ENCODE measurements at regions not wholly inside any gene's neighbourhood (a gene's known extent, or its start where the extent isn't known, plus 50 kb on each side); places are given as distances from the start of the nearest gene placed in this dataset.

DNA sequence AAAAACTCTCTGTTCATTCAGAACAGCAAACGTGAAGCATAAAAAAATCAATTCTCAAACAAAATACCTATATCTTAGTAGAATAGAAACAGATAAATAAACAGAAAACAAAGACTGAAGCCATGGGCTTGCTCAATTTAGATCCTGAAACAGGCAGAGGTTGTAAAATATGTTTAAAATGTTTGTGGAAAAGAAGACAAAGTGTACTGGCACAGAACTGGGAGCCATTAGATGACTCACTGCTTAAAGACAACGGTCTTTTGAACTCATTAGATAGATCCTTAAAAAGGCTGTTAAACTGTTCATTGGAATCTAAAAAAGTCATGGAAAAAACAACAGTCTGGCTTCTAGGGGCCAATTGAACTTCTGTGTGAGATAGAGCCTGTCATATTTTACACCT lies 247.0 kb upstream of the NDST4 start:
- DNase-seq (no peak), ATAC-seq (ENCODE audit: poor library complexity) (no peak)
- no peak overlapping the region for H3K27ac ChIP-seq (ENCODE audit: low read depth in 1 of 2, low read length in 2 of 2)
- ChIA-PET CTCF (no interaction called here), POLR2A (no interaction called here)
- Mint-ChIP-seq H3K4me3 (no peak overlapping the region), H3K4me1 (ENCODE audit: low read depth) (no peaks in the 10 kb centered on the region), H3K27me3 (no peaks in the 10 kb centered on the region), H3K36me3 (ENCODE audit: low read depth) (no peaks in the 10 kb centered on the region), H3K27ac (no peak overlapping the region), H3K9me3 (peaks cover 6% of the 10 kb centered on the region)
- H3K4me3 ChIP-seq (ENCODE audit: low read length) = no peak overlapping the region
- H3K27me3 ChIP-seq (ENCODE audit: control insufficient read depth in 1 of 2, insufficient read depth in 2 of 2, low read length in 2 of 2) = no peaks in the 10 kb centered on the region
- H3K4me1 ChIP-seq (ENCODE audit: insufficient read depth, low read length) = no peaks in the 10 kb centered on the region
- TF ChIP-seq, protein P1, sequence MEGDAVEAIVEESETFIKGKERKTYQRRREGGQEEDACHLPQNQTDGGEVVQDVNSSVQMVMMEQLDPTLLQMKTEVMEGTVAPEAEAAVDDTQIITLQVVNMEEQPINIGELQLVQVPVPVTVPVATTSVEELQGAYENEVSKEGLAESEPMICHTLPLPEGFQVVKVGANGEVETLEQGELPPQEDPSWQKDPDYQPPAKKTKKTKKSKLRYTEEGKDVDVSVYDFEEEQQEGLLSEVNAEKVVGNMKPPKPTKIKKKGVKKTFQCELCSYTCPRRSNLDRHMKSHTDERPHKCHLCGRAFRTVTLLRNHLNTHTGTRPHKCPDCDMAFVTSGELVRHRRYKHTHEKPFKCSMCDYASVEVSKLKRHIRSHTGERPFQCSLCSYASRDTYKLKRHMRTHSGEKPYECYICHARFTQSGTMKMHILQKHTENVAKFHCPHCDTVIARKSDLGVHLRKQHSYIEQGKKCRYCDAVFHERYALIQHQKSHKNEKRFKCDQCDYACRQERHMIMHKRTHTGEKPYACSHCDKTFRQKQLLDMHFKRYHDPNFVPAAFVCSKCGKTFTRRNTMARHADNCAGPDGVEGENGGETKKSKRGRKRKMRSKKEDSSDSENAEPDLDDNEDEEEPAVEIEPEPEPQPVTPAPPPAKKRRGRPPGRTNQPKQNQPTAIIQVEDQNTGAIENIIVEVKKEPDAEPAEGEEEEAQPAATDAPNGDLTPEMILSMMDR (IDR thresholded peaks at IDR 0.05) = no peak
- H3K9me3 ChIP-seq (ENCODE audit: control insufficient read depth in 1 of 2, insufficient read depth in 1 of 2, low read length in 2 of 2) = peaks cover 0 to 7% of the 10 kb centered on the region in 2 experiments
- intact Hi-C loops (cut with DNase I, micrococcal nuclease) = no loop called here
- H3K36me3 ChIP-seq (ENCODE audit: insufficient read depth, low read length) = no peaks in the 10 kb centered on the region

DNA sequence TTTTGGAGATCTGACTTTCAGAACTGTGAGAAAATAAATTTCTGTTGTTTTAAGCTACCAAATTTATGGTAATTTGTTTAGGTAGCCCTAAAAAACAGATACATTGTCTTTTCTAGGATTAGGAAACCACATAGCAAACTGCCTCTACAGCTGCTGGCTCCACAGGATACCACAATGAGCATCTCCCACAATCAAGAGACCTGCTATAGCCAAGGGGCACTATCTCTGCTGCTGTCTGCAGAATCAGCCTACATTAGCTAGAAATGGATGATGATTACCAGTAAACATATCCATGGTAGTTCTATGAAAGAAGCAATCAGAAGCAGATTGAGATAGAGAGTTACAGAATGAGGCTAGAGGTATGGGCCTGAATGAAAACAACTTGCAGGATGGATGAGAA lies 244.4 kb upstream of the NDST4 start:
- no peaks in the 10 kb centered on the region for H3K36me3 Mint-ChIP-seq (ENCODE audit: low read depth)
- ATAC-seq (ENCODE audit: poor library complexity) = no peak
- H3K4me1 Mint-ChIP-seq (ENCODE audit: low read depth) = no peaks in the 10 kb centered on the region

DNA sequence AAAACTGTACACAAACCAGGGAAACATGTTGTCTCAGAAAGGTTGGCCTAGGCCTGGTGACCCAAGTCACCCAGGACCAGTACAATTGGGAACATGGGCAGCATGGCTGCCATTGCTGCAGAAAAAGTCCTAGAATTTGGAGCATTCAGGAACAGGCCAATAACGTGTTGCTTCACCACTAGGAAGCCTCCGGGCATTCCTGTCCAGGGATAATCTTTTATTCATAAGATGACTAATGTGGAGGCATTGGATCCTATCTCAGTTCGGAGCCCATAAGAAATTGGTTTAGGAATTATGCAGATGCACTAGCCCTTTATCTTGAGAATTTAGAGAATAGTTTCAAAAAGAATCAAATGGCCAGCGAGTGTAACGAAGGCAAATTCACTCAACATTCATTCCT lies 242.8 kb upstream of the NDST4 start:
- H3K9me3 Mint-ChIP-seq = peaks cover 17% of the 10 kb centered on the region
- H3K4me1 ChIP-seq (ENCODE audit: insufficient read depth, low read length) = no peaks in the 10 kb centered on the region
- intact Hi-C loops (cut with DNase I, micrococcal nuclease) = no loop called here

More for the DNA sequence above, 244.4 kb upstream of the NDST4 start:
- no peak overlapping the region for H3K27ac Mint-ChIP-seq
- intact Hi-C loops (cut with DNase I, micrococcal nuclease) = no loop called here
- no peak for DNase-seq
- Histone ChIP-seq H3K4me3 (ENCODE audit: low read length) (no peak overlapping the region), H3K27me3 (ENCODE audit: control insufficient read depth in 1 of 2, insufficient read depth in 2 of 2, low read length in 2 of 2) (no peaks in the 10 kb centered on the region), H3K36me3 (ENCODE audit: insufficient read depth, low read length) (no peaks in the 10 kb centered on the region), H3K27ac (ENCODE audit: low read depth in 1 of 2, low read length in 2 of 2) (no peak overlapping the region), H3K9me3 (ENCODE audit: control insufficient read depth in 1 of 2, insufficient read depth in 1 of 2, low read length in 2 of 2) (peaks cover 7 to 9% of the 10 kb centered on the region in 2 experiments), H3K4me1 (ENCODE audit: insufficient read depth, low read length) (no peaks in the 10 kb centered on the region)
- ChIA-PET CTCF (no interaction called here), POLR2A (no interaction called here)
- peaks cover 11% of the 10 kb centered on the region for H3K9me3 Mint-ChIP-seq
- H3K27me3 Mint-ChIP-seq = no peaks in the 10 kb centered on the region
- TF ChIP-seq, protein P1 (IDR thresholded peaks at IDR 0.05) = no peak
- no peak overlapping the region for H3K4me3 Mint-ChIP-seq

More for the DNA sequence above, 242.8 kb upstream of the NDST4 start:
- ChIA-PET CTCF (no interaction called here), POLR2A (no interaction called here)
- TF ChIP-seq, protein P1 (IDR thresholded peaks at IDR 0.05) = no peak
- DNase-seq = no peak
- Mint-ChIP-seq H3K4me1 (ENCODE audit: low read depth) (no peaks in the 10 kb centered on the region), H3K27ac (no peak overlapping the region), H3K36me3 (ENCODE audit: low read depth) (no peaks in the 10 kb centered on the region), H3K4me3 (no peak overlapping the region), H3K27me3 (no peaks in the 10 kb centered on the region)
- Histone ChIP-seq H3K27ac (ENCODE audit: low read depth in 1 of 2, low read length in 2 of 2) (no peak overlapping the region), H3K27me3 (ENCODE audit: control insufficient read depth in 1 of 2, insufficient read depth in 2 of 2, low read length in 2 of 2) (no peaks in the 10 kb centered on the region), H3K36me3 (ENCODE audit: insufficient read depth, low read length) (no peaks in the 10 kb centered on the region), H3K9me3 (ENCODE audit: control insufficient read depth in 1 of 2, insufficient read depth in 1 of 2, low read length in 2 of 2) (peaks cover 7 to 9% of the 10 kb centered on the region in 2 experiments), H3K4me3 (ENCODE audit: low read length) (no peak overlapping the region)
- no peak for ATAC-seq (ENCODE audit: poor library complexity)
